Gastroesophageal sphincter (tissue), 3 donors: ENCODE measurements at regions not wholly inside any gene's neighbourhood (a gene's known extent, or its start where the extent isn't known, plus 50 kb on each side); places are given as distances from the start of the nearest gene placed in this dataset.

Source experiments
- POLR2A ChIP-seq, 2 donors: fragments of 450-650 bp; IDR thresholded peaks; one replicate each; pipeline ENCODE4 v1.6.1; 2017; ENCODE audit warnings: antibody characterized with exemption in 2 of 2, mild to moderate bottlenecking in 2 of 2, moderate library complexity in 1 of 2
- POLR2AphosphoS5 ChIP-seq: sonication (generic); formaldehyde crosslinking; IDR thresholded peaks from one replicate; pipeline ENCODE4 v1.6.1; 2017; ENCODE audit warnings: antibody characterized with exemption
- TF ChIP-seq, protein P1 (sequence below), 4 experiments: fragments of 200-600 bp in 2 of 4; fragments of 450-650 bp in 2 of 4; sonication (generic) in 1 of 4; IDR thresholded peaks; one replicate each; pipeline ENCODE4 v1.5.1; 2017 to 2019; ENCODE audit warnings: antibody characterized with exemption in 4 of 4, mild to moderate bottlenecking in 2 of 4, moderate library complexity in 2 of 4

GRCh38 chr5:167755420-167755819 lies 536.0 kb upstream of the WWC1 start:
- TF ChIP-seq POLR2A (IDR thresholded peaks at IDR 0.05) (no peak), POLR2AphosphoS5 (no peak)
- TF ChIP-seq, protein P1, sequence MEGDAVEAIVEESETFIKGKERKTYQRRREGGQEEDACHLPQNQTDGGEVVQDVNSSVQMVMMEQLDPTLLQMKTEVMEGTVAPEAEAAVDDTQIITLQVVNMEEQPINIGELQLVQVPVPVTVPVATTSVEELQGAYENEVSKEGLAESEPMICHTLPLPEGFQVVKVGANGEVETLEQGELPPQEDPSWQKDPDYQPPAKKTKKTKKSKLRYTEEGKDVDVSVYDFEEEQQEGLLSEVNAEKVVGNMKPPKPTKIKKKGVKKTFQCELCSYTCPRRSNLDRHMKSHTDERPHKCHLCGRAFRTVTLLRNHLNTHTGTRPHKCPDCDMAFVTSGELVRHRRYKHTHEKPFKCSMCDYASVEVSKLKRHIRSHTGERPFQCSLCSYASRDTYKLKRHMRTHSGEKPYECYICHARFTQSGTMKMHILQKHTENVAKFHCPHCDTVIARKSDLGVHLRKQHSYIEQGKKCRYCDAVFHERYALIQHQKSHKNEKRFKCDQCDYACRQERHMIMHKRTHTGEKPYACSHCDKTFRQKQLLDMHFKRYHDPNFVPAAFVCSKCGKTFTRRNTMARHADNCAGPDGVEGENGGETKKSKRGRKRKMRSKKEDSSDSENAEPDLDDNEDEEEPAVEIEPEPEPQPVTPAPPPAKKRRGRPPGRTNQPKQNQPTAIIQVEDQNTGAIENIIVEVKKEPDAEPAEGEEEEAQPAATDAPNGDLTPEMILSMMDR (IDR thresholded peaks at IDR 0.05), result no peak
